ENCODE measurements at regions not wholly inside any gene's neighbourhood (a gene's known extent, or its start where the extent isn't known, plus 50 kb on each side); places are given as distances from the start of the nearest gene placed in this dataset.

DNA sequence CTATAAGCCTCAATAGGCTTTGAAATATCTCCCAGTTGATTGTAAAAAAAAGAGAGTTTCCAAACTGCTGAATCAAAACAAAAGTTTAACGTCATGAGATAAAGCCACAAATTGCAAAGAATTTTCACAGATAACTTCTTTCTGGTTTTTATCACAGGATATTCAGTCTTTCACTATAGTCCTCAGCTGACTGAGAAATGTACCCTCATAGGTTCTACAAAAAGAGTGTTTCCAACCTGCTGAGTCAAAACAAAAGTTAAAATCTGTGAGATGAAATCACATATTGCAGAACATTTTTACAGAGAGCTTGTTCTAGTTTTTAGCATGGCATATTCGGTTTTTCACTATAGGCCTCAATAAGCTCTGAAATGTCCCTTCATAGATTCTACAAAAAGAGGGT, 559.2 kb downstream of the KCNJ18 start:
- no peak for TF ChIP-seq POLR2A (IDR thresholded peaks at IDR 0.05)
- TF ChIP-seq, protein P1, sequence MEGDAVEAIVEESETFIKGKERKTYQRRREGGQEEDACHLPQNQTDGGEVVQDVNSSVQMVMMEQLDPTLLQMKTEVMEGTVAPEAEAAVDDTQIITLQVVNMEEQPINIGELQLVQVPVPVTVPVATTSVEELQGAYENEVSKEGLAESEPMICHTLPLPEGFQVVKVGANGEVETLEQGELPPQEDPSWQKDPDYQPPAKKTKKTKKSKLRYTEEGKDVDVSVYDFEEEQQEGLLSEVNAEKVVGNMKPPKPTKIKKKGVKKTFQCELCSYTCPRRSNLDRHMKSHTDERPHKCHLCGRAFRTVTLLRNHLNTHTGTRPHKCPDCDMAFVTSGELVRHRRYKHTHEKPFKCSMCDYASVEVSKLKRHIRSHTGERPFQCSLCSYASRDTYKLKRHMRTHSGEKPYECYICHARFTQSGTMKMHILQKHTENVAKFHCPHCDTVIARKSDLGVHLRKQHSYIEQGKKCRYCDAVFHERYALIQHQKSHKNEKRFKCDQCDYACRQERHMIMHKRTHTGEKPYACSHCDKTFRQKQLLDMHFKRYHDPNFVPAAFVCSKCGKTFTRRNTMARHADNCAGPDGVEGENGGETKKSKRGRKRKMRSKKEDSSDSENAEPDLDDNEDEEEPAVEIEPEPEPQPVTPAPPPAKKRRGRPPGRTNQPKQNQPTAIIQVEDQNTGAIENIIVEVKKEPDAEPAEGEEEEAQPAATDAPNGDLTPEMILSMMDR (IDR thresholded peaks at IDR 0.05) = no peak
- TF ChIP-seq EP300 (IDR thresholded peaks at IDR 0.05) = no peak
